OCI-LY7 (cell line): ENCODE measurements at regions not wholly inside any gene's neighbourhood (a gene's known extent, or its start where the extent isn't known, plus 50 kb on each side); places are given as distances from the start of the nearest gene placed in this dataset.

Experiments
- BruUV-seq: library from RNA; stranded (reverse); fragments of 400-500 nt; replicated peaks from 2 replicates; lab custom pipeline; 2021; lab: Mats Ljungman, UMichigan
- CTCF ChIA-PET: fragments of 300-600 bp; sonication (Branson Sonifier 250); formaldehyde crosslinking; loops from one replicate; lab custom pipeline; 2022; ENCODE audit warnings: antibody characterized with exemption; ENCODE audit not compliant: unreplicated experiment; lab: Charles Lee
- POLR2A ChIA-PET: fragments of 300-600 bp; sonication (Branson Sonifier 250); formaldehyde crosslinking; loops from one replicate; lab custom pipeline; 2022; ENCODE audit warnings: antibody characterized with exemption; lab: Charles Lee
- DNase-seq: peaks from one replicate; pipeline ENCODE4 v3.0.0-alpha.2; 2015; ENCODE audit warnings: low spot score
- H2AFZ ChIP-seq: fragments of 200-600 bp; sonication (generic), shearing (Covaris generic); 2 replicates; pipeline ENCODE4 v1.6.1; 2014; ENCODE audit warnings: mild to moderate bottlenecking, antibody characterized with exemption, low read length, moderate library complexity
- H3K27ac ChIP-seq: fragments of 200-600 bp; sonication (generic); 2 replicates; pipeline ENCODE4 v1.5.1; 2014; ENCODE audit warnings: mixed run types, low read depth, mild to moderate bottlenecking, moderate library complexity, low read length, inconsistent platforms; ENCODE audit not compliant: poor library complexity, severe bottlenecking
- H3K36me3 ChIP-seq: fragments of 200-600 bp; sonication (generic); 2 replicates; pipeline ENCODE4 v1.6.1; 2014; ENCODE audit warnings: mild to moderate bottlenecking, antibody characterized with exemption, low read length, moderate library complexity, mixed read lengths; ENCODE audit not compliant: insufficient read depth
- H3K4me1 ChIP-seq: fragments of 200-600 bp; sonication (generic); 2 replicates; pipeline ENCODE4 v1.5.1; 2014; ENCODE audit warnings: mild to moderate bottlenecking, low read length; ENCODE audit not compliant: insufficient read depth, poor library complexity, severe bottlenecking
- H3K4me2 ChIP-seq: fragments of 200-600 bp; sonication (generic); 2 replicates; pipeline ENCODE4 v1.6.1; 2014; ENCODE audit warnings: mild to moderate bottlenecking, low read length
- H3K4me3 ChIP-seq: fragments of 200-600 bp; sonication (generic); 2 replicates; pipeline ENCODE4 v1.5.1; 2014; ENCODE audit warnings: mild to moderate bottlenecking, low read depth, low read length; ENCODE audit not compliant: poor library complexity, severe bottlenecking
- H3K79me2 ChIP-seq: fragments of 200-600 bp; sonication (generic); 2 replicates; pipeline ENCODE4 v1.6.1; 2016; ENCODE audit warnings: low read depth, mild to moderate bottlenecking, low read length, moderate library complexity, mixed read lengths; ENCODE audit not compliant: insufficient read depth
- H3K9me2 ChIP-seq: fragments of 200-600 bp; sonication (generic); 2 replicates; pipeline ENCODE4 v1.6.1; 2016; ENCODE audit warnings: mild to moderate bottlenecking, low read length, mixed read lengths; ENCODE audit not compliant: insufficient read depth
- H3K9me3 ChIP-seq: fragments of 200-600 bp; sonication (generic); 2 replicates; pipeline ENCODE4 v1.6.1; 2014; ENCODE audit warnings: mild to moderate bottlenecking, mixed run types, low read length, mixed read lengths
- H4K20me1 ChIP-seq: fragments of 200-600 bp; sonication (generic); 2 replicates; pipeline ENCODE4 v1.6.1; 2014; ENCODE audit warnings: mild to moderate bottlenecking, antibody characterized with exemption, low read length, moderate library complexity, mixed read lengths; ENCODE audit not compliant: insufficient read depth
- CTCF ChIP-seq: fragments of 200-600 bp; sonication (generic); conservative IDR thresholded peaks from 2 replicates; pipeline ENCODE4 v1.5.1; 2014; ENCODE audit warnings: mild to moderate bottlenecking, antibody characterized with exemption, low read length, moderate library complexity, mixed read lengths
- EZH2phosphoT487 ChIP-seq: fragments of 200-600 bp; sonication (generic); IDR thresholded peaks from 2 replicates; pipeline ENCODE4 v1.6.1; 2018; ENCODE audit warnings: low read depth, borderline replicate concordance, mild to moderate bottlenecking, mixed run types, antibody characterized with exemption, low read length, moderate library complexity, mixed read lengths
- intact Hi-C: fragments of 100-400 bp; cut with micrococcal nuclease; formaldehyde crosslinking; loops from one replicate; pipeline ENCODE4 v1.10.0; 2022; ENCODE audit not compliant: unreplicated experiment

- Histone ChIP-seq H3K36me3 (no peaks in the 10 kb centered on the region), H3K9me3 (no peaks in the 10 kb centered on the region), H3K27ac (no peak overlapping the region), H3K4me3 (no peak overlapping the region), H4K20me1 (no peaks in the 10 kb centered on the region), H2AFZ (no peak overlapping the region), H3K4me2 (no peak overlapping the region), H3K9me2 (no peaks in the 10 kb centered on the region), H3K4me1 (no peaks in the 10 kb centered on the region), H3K79me2 (no peaks in the 10 kb centered on the region)
- no TSS peak for BruUV-seq
- ChIA-PET CTCF (no interaction called here), POLR2A (interaction anchor here (0.6 kb wide), 1 partner anchor 1025 kb away, joined by 3 read pairs; no protein-coding TSS in a partner anchor)
- DNase-seq = no peak
- TF ChIP-seq EZH2phosphoT487 (no peak), CTCF (no peak)
- intact Hi-C loops = no loop called here
These were observed 63.2 kb upstream of the HELT start for GRCh38 chr4:184955116-184955515.

GRCh38 chr4:184955636-184956035, 62.7 kb upstream of the HELT start:
- Histone ChIP-seq H3K9me3 (no peaks in the 10 kb centered on the region), H3K36me3 (no peaks in the 10 kb centered on the region), H3K79me2 (no peaks in the 10 kb centered on the region), H2AFZ (no peak overlapping the region), H3K4me1 (no peaks in the 10 kb centered on the region), H3K4me3 (no peak overlapping the region), H4K20me1 (no peaks in the 10 kb centered on the region), H3K27ac (no peak overlapping the region), H3K9me2 (no peaks in the 10 kb centered on the region), H3K4me2 (no peak overlapping the region)
- intact Hi-C loops = no loop called here
- DNase-seq = no peak
- POLR2A ChIA-PET = interaction anchor here (0.6 kb wide), 1 partner anchor 1025 kb away, joined by 3 read pairs; no protein-coding TSS in a partner anchor
- no TSS peak for BruUV-seq
- TF ChIP-seq CTCF (no peak), EZH2phosphoT487 (no peak)
- CTCF ChIA-PET = no interaction called here

- no peaks in the 10 kb centered on the region for H3K79me2 ChIP-seq
- ChIA-PET CTCF (no interaction called here), POLR2A (interaction anchor here (1.3 kb wide), 1 partner anchor 20 kb away, joined by 3 read pairs; no protein-coding TSS in a partner anchor)
- BruUV-seq = no TSS peak
- intact Hi-C loops = no loop called here
- DNase-seq = no peak
- H3K4me3 ChIP-seq = no peak overlapping the region
- H3K4me1 ChIP-seq = no peaks in the 10 kb centered on the region
- no peaks in the 10 kb centered on the region for H4K20me1 ChIP-seq
- no peaks in the 10 kb centered on the region for H3K36me3 ChIP-seq
- no peaks in the 10 kb centered on the region for H3K9me3 ChIP-seq
- H3K4me2 ChIP-seq = no peak overlapping the region
- H3K27ac ChIP-seq = no peak overlapping the region
- no peaks in the 10 kb centered on the region for H3K9me2 ChIP-seq
- TF ChIP-seq CTCF (no peak), EZH2phosphoT487 (no peak)
- H2AFZ ChIP-seq = no peak overlapping the region
These were observed 60.7 kb upstream of the HELT start for GRCh38 chr4:184957446-184958115.
